PFSK-1 (cell line): ENCODE measurements at regions not wholly inside any gene's neighbourhood (a gene's known extent, or its start where the extent isn't known, plus 50 kb on each side); places are given as distances from the start of the nearest gene placed in this dataset.

Experiments
- FOXP2 ChIP-seq: optimal IDR thresholded peaks from 2 replicates; pipeline ENCODE3; 2011; ENCODE audit warnings: borderline replicate concordance, control low read depth, inconsistent platforms; ENCODE audit not compliant: insufficient read depth; ENCODE audit errors: extremely low read length, extremely low read depth
- POLR2AphosphoS5 ChIP-seq: IDR thresholded peaks from 2 replicates; pipeline ENCODE4 v1.6.1; 2012; ENCODE audit warnings: low read depth, mild to moderate bottlenecking, control low read depth, low read length, moderate library complexity
- SIN3A ChIP-seq: IDR thresholded peaks from 2 replicates; pipeline ENCODE4 v1.6.1; 2012; ENCODE audit warnings: mild to moderate bottlenecking, low read length, moderate library complexity, borderline replicate concordance; ENCODE audit not compliant: insufficient read depth
- TAF1 ChIP-seq: IDR thresholded peaks from 2 replicates; pipeline ENCODE4 v1.6.1; 2012; ENCODE audit warnings: low read length, control low read depth, borderline replicate concordance; ENCODE audit not compliant: insufficient read depth
- TF ChIP-seq, protein P1 (sequence below), 2 experiments: IDR thresholded peaks; 2 replicates each; pipeline versions ENCODE4 v1.6.1 to v1.8.0; 2011 to 2012; ENCODE audit warnings: low read depth in 2 of 2, low read length in 2 of 2, control low read depth in 1 of 2, inconsistent platforms in 1 of 2, mild to moderate bottlenecking in 1 of 2, moderate library complexity in 1 of 2; ENCODE audit not compliant: insufficient read depth in 1 of 2

DNA sequence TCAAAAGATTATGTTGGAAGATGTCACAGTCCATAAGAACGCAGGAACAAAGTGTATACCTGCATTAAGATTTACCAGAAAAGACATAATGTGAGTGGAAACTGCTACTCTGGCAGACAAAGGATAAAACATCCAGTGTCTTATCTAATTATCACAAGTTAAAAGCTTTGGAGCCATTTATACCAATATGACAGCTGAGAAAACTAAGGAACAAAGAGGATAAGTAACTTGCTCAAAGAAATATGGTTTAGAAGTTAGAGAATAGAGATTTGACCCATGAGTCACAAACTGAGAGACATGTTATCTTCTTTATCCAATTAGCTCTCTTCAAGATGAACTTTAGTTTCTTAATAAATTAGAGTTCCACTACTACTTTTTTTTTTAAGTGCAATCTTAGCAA is 1473.7 kb downstream of the OTOL1 start:
- TF ChIP-seq, protein P1, sequence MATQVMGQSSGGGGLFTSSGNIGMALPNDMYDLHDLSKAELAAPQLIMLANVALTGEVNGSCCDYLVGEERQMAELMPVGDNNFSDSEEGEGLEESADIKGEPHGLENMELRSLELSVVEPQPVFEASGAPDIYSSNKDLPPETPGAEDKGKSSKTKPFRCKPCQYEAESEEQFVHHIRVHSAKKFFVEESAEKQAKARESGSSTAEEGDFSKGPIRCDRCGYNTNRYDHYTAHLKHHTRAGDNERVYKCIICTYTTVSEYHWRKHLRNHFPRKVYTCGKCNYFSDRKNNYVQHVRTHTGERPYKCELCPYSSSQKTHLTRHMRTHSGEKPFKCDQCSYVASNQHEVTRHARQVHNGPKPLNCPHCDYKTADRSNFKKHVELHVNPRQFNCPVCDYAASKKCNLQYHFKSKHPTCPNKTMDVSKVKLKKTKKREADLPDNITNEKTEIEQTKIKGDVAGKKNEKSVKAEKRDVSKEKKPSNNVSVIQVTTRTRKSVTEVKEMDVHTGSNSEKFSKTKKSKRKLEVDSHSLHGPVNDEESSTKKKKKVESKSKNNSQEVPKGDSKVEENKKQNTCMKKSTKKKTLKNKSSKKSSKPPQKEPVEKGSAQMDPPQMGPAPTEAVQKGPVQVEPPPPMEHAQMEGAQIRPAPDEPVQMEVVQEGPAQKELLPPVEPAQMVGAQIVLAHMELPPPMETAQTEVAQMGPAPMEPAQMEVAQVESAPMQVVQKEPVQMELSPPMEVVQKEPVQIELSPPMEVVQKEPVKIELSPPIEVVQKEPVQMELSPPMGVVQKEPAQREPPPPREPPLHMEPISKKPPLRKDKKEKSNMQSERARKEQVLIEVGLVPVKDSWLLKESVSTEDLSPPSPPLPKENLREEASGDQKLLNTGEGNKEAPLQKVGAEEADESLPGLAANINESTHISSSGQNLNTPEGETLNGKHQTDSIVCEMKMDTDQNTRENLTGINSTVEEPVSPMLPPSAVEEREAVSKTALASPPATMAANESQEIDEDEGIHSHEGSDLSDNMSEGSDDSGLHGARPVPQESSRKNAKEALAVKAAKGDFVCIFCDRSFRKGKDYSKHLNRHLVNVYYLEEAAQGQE (IDR thresholded peaks at IDR 0.05; ENCODE audit: insufficient read depth in 1 of 2, low read depth in 2 of 2, low read length in 2 of 2) = no peak
- TF ChIP-seq POLR2AphosphoS5 (no peak), TAF1 (no peak), SIN3A (no peak), FOXP2 (no peak)
